Astrocyte of the spinal cord (primary cell): ENCODE measurements at regions not wholly inside any gene's neighbourhood (a gene's known extent, or its start where the extent isn't known, plus 50 kb on each side); places are given as distances from the start of the nearest gene placed in this dataset.

Experiments
- DNase-seq: peaks from one replicate; pipeline ENCODE4 v3.0.0; 2011; ENCODE audit warnings: low read depth, low spot score
- H3K4me3 ChIP-seq: 2 replicates; pipeline ENCODE4 v1.5.1; 2011; ENCODE audit warnings: low read depth, mild to moderate bottlenecking, low read length, moderate library complexity
- in situ Hi-C: cut with HindIII; loops from 2 replicates; pipeline ENCODE4 v1.10.0; 2017; ENCODE audit warnings: low sequenced_read_pairs
- TF ChIP-seq, protein P1 (sequence below): IDR thresholded peaks from 2 replicates; pipeline ENCODE4 v1.5.1; 2012; ENCODE audit warnings: low read depth, mild to moderate bottlenecking, low read length, inconsistent platforms

DNA sequence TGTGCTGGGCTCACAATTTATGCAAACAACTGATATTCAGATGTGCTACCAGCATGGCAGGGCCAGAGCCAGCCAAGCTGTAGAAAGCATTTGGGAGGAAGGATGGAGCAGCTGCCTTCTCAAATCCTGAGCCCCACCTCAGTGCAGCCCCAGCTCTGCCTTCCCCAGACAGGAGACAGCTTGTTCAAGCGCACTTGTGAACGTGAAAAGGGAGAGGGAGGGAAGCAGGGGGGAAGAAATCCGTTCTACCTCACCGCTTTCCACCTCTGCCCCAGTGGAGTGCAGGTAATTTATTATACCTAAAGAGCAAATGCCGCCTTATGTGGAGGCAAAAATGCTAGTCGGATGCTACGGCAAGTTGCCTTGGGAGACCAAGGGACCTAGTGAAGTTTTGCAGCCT, 66.0 kb upstream of the SLC14A2 start:
- TF ChIP-seq, protein P1, sequence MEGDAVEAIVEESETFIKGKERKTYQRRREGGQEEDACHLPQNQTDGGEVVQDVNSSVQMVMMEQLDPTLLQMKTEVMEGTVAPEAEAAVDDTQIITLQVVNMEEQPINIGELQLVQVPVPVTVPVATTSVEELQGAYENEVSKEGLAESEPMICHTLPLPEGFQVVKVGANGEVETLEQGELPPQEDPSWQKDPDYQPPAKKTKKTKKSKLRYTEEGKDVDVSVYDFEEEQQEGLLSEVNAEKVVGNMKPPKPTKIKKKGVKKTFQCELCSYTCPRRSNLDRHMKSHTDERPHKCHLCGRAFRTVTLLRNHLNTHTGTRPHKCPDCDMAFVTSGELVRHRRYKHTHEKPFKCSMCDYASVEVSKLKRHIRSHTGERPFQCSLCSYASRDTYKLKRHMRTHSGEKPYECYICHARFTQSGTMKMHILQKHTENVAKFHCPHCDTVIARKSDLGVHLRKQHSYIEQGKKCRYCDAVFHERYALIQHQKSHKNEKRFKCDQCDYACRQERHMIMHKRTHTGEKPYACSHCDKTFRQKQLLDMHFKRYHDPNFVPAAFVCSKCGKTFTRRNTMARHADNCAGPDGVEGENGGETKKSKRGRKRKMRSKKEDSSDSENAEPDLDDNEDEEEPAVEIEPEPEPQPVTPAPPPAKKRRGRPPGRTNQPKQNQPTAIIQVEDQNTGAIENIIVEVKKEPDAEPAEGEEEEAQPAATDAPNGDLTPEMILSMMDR: no peak
- no peak overlapping the region for H3K4me3 ChIP-seq
- in situ Hi-C loops: no loop called here
- no peak for DNase-seq

DNA sequence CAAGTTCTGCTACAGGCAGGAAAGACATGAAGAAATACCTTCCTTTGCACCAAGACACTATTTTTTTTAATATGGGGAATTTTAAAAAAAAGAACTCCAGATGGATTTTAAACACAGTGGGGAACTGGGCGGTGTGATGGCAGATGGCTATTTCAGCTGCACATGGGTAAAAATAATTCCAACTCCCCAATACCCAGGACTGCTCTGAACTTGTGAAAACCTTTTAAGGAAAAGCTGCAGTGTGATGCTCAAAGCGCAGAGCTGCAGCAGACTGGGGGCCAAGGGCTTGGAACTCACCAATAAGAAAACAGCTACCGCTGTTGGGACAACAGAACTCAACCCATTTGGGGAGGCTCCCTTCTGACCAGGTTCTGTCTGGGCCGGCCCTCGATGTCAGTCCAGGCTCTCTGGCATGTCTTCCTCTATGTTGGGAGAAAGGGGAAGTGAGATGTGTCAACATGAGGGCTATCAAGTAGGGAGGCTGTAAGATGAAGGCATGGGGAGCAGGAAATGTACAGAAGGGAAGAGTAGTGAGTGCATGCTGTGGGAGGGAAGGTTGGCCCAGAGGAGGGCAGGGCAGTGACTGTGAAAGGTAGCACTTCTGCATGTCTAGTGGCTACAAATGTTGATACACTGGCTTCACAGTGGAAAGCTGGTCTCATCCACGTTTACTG, 64.0 kb upstream of the SLC14A2 start:
- in situ Hi-C loops: no loop called here
- TF ChIP-seq, protein P1: no peak
- no peak for DNase-seq

DNA sequence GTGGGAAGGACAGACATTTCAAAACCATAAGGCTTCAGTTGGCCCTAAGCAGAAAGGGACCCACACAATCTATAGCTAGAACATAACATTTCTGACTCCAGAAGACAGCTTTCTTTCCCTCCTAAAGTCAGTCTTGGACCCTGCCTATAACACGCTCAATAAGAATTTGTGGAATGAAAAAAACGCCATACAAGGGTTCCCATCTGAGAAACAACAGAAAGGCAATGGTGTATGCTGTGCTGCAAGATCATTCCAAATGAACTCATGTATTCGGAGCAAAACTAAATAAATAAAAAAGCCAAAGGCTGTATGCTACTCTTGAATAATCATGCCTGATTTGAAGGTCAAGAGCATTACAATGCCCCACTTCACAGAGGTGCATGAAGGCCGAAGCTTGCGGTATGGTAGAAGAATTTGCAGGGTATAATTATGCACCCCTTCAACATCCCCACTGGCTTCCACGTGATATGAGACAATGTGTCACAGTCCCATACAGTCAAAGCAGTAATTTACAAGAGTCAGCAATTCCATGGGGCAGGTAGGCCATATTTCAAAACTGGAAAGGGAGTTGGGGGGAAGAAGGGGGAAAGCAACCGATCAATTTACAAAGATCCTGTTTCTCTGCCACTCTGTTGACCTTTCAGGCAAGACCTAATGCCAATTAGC, 61.4 kb upstream of the SLC14A2 start:
- no peak for DNase-seq
- TF ChIP-seq, protein P1: no peak
- H3K4me3 ChIP-seq: no peak overlapping the region
- in situ Hi-C loops: no loop called here

More for the DNA sequence above, 64.0 kb upstream of the SLC14A2 start:
- H3K4me3 ChIP-seq: no peak overlapping the region

DNA sequence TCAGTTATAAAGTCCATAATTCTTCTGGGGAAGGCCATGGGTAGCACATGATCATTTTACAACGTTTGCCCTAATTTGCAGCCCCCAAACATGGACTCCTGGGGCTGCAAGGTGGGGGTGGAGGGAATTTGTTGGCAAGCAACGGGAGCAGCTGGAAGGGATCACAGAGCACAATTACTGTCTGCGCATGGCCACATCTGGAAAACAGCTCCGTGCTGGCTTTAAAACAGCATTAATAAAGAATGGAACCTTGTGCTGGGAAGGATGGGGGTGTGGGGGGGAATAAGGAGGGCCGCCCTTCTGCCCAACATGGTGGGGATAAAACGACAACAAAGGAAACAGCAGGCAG, 60.9 kb upstream of the SLC14A2 start:
- H3K4me3 ChIP-seq: no peak overlapping the region
- in situ Hi-C loops: no loop called here
- no peak for DNase-seq
- TF ChIP-seq, protein P1: no peak

DNA sequence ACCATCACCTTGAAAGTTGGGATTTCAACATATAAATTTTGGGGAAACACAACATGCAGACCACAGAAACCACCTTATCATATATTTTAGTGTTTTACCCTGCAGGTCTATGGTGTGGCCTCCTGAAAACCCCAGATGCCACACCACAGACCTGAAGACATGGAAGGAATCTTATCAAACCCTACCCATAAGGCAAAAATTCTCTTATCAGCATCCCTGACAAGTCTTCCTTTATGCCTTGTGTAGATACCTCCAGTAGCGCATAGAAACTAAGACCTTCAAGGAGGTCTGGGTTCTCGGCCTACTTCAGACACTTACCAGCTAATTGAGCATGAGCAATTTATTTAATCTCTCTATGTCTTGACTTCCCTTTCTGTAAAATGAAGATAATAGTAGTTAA, 59.1 kb upstream of the SLC14A2 start:
- TF ChIP-seq, protein P1: no peak
- in situ Hi-C loops: no loop called here
- no peak overlapping the region for H3K4me3 ChIP-seq

DNA sequence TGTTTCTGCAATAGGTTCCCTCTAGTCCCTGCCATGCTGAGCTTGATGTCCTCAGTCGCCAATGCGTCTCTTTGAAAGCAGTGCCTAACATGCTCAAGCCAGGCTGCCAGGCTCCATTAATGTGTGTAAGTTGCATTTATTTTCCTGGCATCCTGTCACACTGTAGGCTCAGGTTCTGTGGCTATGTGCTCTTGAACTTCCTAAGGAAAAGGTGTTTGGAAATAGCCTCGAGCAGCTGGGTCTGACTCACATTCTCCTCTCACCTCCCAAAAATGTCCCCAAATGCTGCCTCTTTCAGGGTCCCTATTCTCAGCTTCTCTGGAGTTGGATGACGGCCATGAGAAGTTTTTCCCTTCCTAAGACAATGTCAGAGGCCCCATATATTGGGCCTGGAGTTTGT, 58.0 kb upstream of the SLC14A2 start:
- no peak overlapping the region for H3K4me3 ChIP-seq
- no peak for DNase-seq
- in situ Hi-C loops: no loop called here
- TF ChIP-seq, protein P1: no peak

More for the DNA sequence above, 59.1 kb upstream of the SLC14A2 start:
- DNase-seq: no peak
